Lower leg skin (tissue), 3 donors: ENCODE measurements at regions not wholly inside any gene's neighbourhood (a gene's known extent, or its start where the extent isn't known, plus 50 kb on each side); places are given as distances from the start of the nearest gene placed in this dataset.

Experiments
- CTCF ChIP-seq, 3 donors: fragments of 450-650 bp; IDR thresholded peaks; one replicate each; pipeline ENCODE4 v1.5.1; 2016; ENCODE audit warnings: antibody characterized with exemption in 3 of 3, mild to moderate bottlenecking in 3 of 3, moderate library complexity in 2 of 3
- POLR2A ChIP-seq, 2 donors: fragments of 450-650 bp; IDR thresholded peaks; one replicate each; pipeline ENCODE4 v1.6.1; 2016 to 2017; ENCODE audit warnings: antibody characterized with exemption in 2 of 2, mild to moderate bottlenecking in 1 of 2, moderate library complexity in 1 of 2

GRCh38 chr5:77926337-77926736, 150.2 kb upstream of the TBCA start:
- no peak for TF ChIP-seq CTCF (IDR thresholded peaks at IDR 0.05)
- no peak for TF ChIP-seq POLR2A (IDR thresholded peaks at IDR 0.05)
